A673 (cell line): ENCODE measurements at regions not wholly inside any gene's neighbourhood (a gene's known extent, or its start where the extent isn't known, plus 50 kb on each side); places are given as distances from the start of the nearest gene placed in this dataset.

Experiments
- CTCF ChIP-seq: fragments of 300-800, 200-600 bp; sonication (generic); conservative IDR thresholded peaks from 2 replicates; pipeline ENCODE4 v1.5.1; 2017; ENCODE audit warnings: low read depth, mild to moderate bottlenecking, antibody characterized with exemption, low read length, moderate library complexity, mixed read lengths
- EZH2 ChIP-seq: fragments of 200-600 bp; sonication (generic); IDR thresholded peaks from 2 replicates; pipeline ENCODE4 v1.6.1; 2017; ENCODE audit warnings: borderline replicate concordance, low read depth, mild to moderate bottlenecking, mixed read lengths, antibody characterized with exemption, low read length; ENCODE audit not compliant: poor library complexity, severe bottlenecking

- TF ChIP-seq CTCF = no peak
- no peak for TF ChIP-seq EZH2
Observed at GRCh38 chr3:101077361-101078011, 84.3 kb upstream of the ABI3BP start.
